K562 (cell line): ENCODE measurements at regions not wholly inside any gene's neighbourhood (a gene's known extent, or its start where the extent isn't known, plus 50 kb on each side); places are given as distances from the start of the nearest gene placed in this dataset.
A peak's percentile ranks its signal among the peaks of the same experiment; 100 is the strongest.

ENCODE experiments used
- KDM5B ChIP-seq: fragments of 200-600 bp; sonication (generic); IDR thresholded peaks from 2 replicates; pipeline ENCODE4 v1.6.1; 2012; ENCODE audit warnings: low read depth, mild to moderate bottlenecking, moderate library complexity, low read length, control low read depth, inconsistent platforms; ENCODE audit not compliant: insufficient replicate concordance
- MAFF ChIP-seq: IDR thresholded peaks from 2 replicates; pipeline ENCODE4 v1.6.1; 2012; ENCODE audit warnings: low read length, improper control_type of control experiment
- MAFG ChIP-seq: fragments of 450-650 bp; conservative IDR thresholded peaks from 2 replicates; pipeline ENCODE4 v1.6.1; 2016; ENCODE audit warnings: missing genetic modification characterization, missing compliant biosample characterization
- MEF2D ChIP-seq: conservative IDR thresholded peaks from 2 replicates; pipeline ENCODE4 v1.6.1; 2016; ENCODE audit warnings: low read depth, missing genetic modification characterization, missing compliant biosample characterization
- RBM14 ChIP-seq: fragments of 200-400 bp; formaldehyde crosslinking; IDR thresholded peaks from 2 replicates; pipeline ENCODE4 v1.6.1; 2018; ENCODE audit warnings: low read depth, mild to moderate bottlenecking, low read length, moderate library complexity, borderline replicate concordance; ENCODE audit not compliant: insufficient read depth
- STAG1 ChIP-seq: sonication (generic); formaldehyde crosslinking; IDR thresholded peaks from 2 replicates; pipeline ENCODE4 v1.5.0; 2020; ENCODE audit warnings: missing genetic modification reagents, borderline replicate concordance
- SUPT5H ChIP-seq: fragments of 450-650 bp; IDR thresholded peaks from 2 replicates; pipeline ENCODE4 v1.6.1; 2016
- TFAM ChIP-seq: fragments of 250-450 bp; sonication (Bioruptor Pico); conservative IDR thresholded peaks from 2 replicates; pipeline ENCODE4 v1.5.0; 2021; ENCODE audit warnings: mild to moderate bottlenecking, moderate library complexity
- TOE1 ChIP-seq, 2 experiments: fragments of 450-650 bp in 1 of 2; sonication (generic) in 1 of 2; formaldehyde crosslinking in 1 of 2; IDR thresholded peaks; 2 replicates each; pipeline versions ENCODE4 v1.7.1 to v1.8.0; 2016 to 2022; ENCODE audit warnings: borderline replicate concordance in 2 of 2, mild to moderate bottlenecking in 2 of 2, antibody characterized with exemption in 1 of 2, inconsistent platforms in 1 of 2, low read depth in 1 of 2, missing genetic modification reagents in 1 of 2, moderate library complexity in 1 of 2
- ZZZ3 ChIP-seq: fragments of 450-650 bp; IDR thresholded peaks from 2 replicates; pipeline ENCODE4 v1.6.1; 2016; ENCODE audit warnings: antibody characterized with exemption, mild to moderate bottlenecking, moderate library complexity
- TF ChIP-seq, protein P1 (sequence below): sonication (generic); formaldehyde crosslinking; IDR thresholded peaks from 2 replicates; pipeline ENCODE4 v1.8.1; 2023; ENCODE audit warnings: mild to moderate bottlenecking, missing genetic modification reagents
- TF ChIP-seq, protein P2 (sequence below): fragments of 450-650 bp; conservative IDR thresholded peaks from 2 replicates; pipeline ENCODE4 v1.6.1; 2016; ENCODE audit warnings: missing genetic modification characterization, low read depth, mild to moderate bottlenecking, missing compliant biosample characterization, moderate library complexity
- TF ChIP-seq, protein P3 (sequence below): sonication (generic); formaldehyde crosslinking; IDR thresholded peaks from 2 replicates; pipeline ENCODE4 v1.8.0; 2023; ENCODE audit warnings: missing genetic modification reagents, mild to moderate bottlenecking, borderline replicate concordance
- TF ChIP-seq, protein P4 (sequence below): fragments of 450-650 bp; formaldehyde crosslinking; IDR thresholded peaks from 2 replicates; pipeline ENCODE4 v1.4.0; 2020; ENCODE audit warnings: mild to moderate bottlenecking, moderate library complexity

DNA sequence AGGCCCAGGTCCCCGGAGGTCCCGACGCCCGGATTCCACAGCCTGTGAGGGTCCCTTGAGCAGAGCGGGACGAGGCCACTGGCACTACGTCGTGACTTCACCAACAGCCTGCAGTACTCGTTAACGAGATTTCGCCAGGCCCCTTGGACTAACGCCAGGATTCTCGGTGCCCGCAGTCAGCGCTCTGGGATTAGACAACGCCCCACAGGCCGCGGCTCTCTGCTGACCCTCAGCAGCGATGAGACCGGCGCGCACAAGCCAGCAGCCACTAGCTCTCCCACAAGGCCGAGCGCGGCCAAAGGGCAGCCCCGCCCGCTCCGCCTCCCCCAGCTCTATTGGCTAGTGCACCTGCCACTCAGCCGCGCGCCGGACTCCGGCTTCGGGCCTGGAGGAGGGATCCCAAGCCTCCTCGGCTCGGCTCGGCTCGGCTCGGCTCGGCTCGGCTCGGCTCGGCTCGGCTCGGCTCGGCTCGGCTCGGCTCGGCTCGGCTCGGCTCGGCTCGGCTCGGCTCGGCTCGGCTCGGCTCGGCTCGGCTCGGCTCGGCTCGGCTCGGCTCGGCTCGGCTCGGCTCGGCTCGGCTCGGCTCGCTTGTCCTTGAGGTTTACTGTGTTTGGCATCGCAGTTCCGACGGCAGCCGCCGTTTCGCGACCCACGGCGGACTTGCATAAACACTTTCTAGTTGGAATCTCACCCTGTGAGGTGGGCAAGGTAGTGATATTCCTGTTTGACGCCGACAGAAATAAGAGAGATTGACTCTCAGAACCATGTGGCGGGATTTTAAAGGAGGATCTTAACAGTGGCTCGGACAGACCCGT lies 231.7 kb upstream of the SERP2 start (continued):
- TF ChIP-seq TFAM (CRISPR knock-in tag) (no peak), RBM14 (no peak), MAFG (no peak), MAFF (no peak), TOE1 (IDR thresholded peaks at IDR 0.05; ENCODE audit: borderline replicate concordance) (no peak), TOE1 (CRISPR knock-in tag; IDR thresholded peaks at IDR 0.05; ENCODE audit: borderline replicate concordance, low read depth) (no peak), SUPT5H (peak; percentile 59), ZZZ3 (no peak), MEF2D (tag) (no peak), STAG1 (CRISPR knock-in tag) (no peak), KDM5B (peak; percentile 52)
- TF ChIP-seq, protein P1, sequence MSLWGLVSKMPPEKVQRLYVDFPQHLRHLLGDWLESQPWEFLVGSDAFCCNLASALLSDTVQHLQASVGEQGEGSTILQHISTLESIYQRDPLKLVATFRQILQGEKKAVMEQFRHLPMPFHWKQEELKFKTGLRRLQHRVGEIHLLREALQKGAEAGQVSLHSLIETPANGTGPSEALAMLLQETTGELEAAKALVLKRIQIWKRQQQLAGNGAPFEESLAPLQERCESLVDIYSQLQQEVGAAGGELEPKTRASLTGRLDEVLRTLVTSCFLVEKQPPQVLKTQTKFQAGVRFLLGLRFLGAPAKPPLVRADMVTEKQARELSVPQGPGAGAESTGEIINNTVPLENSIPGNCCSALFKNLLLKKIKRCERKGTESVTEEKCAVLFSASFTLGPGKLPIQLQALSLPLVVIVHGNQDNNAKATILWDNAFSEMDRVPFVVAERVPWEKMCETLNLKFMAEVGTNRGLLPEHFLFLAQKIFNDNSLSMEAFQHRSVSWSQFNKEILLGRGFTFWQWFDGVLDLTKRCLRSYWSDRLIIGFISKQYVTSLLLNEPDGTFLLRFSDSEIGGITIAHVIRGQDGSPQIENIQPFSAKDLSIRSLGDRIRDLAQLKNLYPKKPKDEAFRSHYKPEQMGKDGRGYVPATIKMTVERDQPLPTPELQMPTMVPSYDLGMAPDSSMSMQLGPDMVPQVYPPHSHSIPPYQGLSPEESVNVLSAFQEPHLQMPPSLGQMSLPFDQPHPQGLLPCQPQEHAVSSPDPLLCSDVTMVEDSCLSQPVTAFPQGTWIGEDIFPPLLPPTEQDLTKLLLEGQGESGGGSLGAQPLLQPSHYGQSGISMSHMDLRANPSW (CRISPR knock-in tag): no peak
- TF ChIP-seq, protein P2, sequence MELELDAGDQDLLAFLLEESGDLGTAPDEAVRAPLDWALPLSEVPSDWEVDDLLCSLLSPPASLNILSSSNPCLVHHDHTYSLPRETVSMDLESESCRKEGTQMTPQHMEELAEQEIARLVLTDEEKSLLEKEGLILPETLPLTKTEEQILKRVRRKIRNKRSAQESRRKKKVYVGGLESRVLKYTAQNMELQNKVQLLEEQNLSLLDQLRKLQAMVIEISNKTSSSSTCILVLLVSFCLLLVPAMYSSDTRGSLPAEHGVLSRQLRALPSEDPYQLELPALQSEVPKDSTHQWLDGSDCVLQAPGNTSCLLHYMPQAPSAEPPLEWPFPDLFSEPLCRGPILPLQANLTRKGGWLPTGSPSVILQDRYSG: no peak
- TF ChIP-seq, protein P3, sequence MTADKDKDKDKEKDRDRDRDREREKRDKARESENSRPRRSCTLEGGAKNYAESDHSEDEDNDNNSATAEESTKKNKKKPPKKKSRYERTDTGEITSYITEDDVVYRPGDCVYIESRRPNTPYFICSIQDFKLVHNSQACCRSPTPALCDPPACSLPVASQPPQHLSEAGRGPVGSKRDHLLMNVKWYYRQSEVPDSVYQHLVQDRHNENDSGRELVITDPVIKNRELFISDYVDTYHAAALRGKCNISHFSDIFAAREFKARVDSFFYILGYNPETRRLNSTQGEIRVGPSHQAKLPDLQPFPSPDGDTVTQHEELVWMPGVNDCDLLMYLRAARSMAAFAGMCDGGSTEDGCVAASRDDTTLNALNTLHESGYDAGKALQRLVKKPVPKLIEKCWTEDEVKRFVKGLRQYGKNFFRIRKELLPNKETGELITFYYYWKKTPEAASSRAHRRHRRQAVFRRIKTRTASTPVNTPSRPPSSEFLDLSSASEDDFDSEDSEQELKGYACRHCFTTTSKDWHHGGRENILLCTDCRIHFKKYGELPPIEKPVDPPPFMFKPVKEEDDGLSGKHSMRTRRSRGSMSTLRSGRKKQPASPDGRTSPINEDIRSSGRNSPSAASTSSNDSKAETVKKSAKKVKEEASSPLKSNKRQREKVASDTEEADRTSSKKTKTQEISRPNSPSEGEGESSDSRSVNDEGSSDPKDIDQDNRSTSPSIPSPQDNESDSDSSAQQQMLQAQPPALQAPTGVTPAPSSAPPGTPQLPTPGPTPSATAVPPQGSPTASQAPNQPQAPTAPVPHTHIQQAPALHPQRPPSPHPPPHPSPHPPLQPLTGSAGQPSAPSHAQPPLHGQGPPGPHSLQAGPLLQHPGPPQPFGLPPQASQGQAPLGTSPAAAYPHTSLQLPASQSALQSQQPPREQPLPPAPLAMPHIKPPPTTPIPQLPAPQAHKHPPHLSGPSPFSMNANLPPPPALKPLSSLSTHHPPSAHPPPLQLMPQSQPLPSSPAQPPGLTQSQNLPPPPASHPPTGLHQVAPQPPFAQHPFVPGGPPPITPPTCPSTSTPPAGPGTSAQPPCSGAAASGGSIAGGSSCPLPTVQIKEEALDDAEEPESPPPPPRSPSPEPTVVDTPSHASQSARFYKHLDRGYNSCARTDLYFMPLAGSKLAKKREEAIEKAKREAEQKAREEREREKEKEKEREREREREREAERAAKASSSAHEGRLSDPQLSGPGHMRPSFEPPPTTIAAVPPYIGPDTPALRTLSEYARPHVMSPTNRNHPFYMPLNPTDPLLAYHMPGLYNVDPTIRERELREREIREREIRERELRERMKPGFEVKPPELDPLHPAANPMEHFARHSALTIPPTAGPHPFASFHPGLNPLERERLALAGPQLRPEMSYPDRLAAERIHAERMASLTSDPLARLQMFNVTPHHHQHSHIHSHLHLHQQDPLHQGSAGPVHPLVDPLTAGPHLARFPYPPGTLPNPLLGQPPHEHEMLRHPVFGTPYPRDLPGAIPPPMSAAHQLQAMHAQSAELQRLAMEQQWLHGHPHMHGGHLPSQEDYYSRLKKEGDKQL: no peak
- TF ChIP-seq, protein P4, sequence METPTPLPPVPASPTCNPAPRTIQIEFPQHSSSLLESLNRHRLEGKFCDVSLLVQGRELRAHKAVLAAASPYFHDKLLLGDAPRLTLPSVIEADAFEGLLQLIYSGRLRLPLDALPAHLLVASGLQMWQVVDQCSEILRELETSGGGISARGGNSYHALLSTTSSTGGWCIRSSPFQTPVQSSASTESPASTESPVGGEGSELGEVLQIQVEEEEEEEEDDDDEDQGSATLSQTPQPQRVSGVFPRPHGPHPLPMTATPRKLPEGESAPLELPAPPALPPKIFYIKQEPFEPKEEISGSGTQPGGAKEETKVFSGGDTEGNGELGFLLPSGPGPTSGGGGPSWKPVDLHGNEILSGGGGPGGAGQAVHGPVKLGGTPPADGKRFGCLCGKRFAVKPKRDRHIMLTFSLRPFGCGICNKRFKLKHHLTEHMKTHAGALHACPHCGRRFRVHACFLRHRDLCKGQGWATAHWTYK (CRISPR knock-in tag): no peak
